ENCODE measurements at regions not wholly inside any gene's neighbourhood (a gene's known extent, or its start where the extent isn't known, plus 50 kb on each side); places are given as distances from the start of the nearest gene placed in this dataset.

- no peak for TF ChIP-seq POLR2A (IDR thresholded peaks at IDR 0.05; ENCODE audit: low read length)
- TF ChIP-seq GATA1 (IDR thresholded peaks at IDR 0.05; ENCODE audit: low read depth, low read length), result no peak
These were observed 113.5 kb upstream of the PHACTR1 start for GRCh38 chr6:12602951-12603672.
